HG03039 (cell line): ENCODE measurements at regions not wholly inside any gene's neighbourhood (a gene's known extent, or its start where the extent isn't known, plus 50 kb on each side); places are given as distances from the start of the nearest gene placed in this dataset.

Source experiments
- ATAC-seq: cut with Tn5 transposase; IDR thresholded peaks from one replicate; pipeline ENCODE4 v1.9.1; 2021; ENCODE audit warnings: mild to moderate bottlenecking, moderate library complexity; ENCODE audit not compliant: unreplicated experiment

DNA sequence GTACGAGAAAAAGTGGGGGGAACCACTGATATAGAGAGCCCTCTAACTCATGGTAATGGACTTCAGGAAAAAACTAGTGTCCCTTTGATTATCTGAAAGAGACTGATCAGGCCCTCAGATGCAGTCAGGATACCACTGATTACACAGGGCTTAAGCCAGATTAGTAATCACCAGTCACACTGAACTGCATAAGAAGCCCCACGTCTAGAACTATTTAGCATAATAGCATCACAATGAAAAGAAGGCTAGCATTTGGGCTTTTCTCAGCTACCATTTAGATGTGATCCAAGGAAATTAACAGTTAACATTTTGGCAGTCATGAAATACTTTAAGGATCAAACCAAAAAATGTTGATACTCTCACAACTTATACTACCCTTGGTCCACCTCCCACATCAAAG, 813.1 kb upstream of the POU3F3 start:
- no peak for ATAC-seq

DNA sequence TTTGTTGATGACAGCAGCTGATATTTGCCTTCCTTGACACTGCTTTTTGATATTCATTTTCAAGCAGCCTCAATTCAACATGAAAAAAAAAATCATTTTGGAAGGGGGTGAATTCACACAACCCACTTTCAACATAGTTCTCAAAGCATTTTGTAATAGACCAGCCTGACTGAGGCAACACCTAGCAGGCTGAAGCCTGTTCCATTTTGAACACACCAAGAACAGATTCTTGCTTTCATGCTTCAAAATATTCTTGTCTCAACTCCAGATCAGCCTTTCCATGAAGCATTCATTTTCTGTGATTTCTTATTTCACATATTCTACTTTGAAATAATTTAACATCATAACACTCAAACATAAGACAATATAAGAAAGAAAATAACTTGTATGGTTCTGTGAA, 812.6 kb upstream of the POU3F3 start:
- no peak for ATAC-seq

DNA sequence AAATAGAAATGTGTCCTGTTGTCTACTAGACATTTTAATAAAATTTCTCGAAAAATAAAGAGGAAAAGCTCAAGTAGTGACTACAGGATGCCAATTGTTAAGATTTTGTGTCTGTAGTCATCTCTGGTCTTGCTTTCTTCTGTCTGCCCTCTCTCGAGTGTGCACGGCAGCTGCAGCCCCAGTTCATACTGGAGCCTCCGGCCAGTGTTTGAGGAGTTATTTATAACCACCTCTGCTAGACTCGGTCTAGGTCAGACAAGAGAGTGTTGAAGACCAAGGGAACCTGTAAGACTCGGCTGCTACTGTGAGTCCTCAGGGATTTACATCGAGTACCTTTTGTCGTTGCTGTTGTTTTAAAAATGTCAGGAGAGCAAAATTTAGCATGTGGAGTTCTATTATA, 810.1 kb upstream of the POU3F3 start:
- no peak for ATAC-seq

DNA sequence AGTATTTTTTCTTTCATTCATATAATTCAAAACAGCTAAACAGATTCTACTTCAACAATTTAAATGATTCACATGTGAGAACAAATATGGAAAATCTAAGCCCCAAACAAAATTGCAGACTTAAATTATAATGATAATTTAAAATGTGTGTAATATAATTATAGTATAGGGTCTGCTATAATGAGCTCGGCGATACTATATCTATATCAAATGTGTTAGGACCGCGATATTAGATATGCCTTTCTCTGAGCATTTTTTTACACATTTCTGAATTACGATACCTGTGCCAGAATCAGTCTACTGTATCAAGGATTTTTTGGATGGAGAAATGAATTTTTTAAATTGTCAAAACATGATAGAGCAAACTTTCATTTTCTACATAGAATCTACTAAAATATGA, 808.8 kb upstream of the POU3F3 start:
- ATAC-seq, result no peak

DNA sequence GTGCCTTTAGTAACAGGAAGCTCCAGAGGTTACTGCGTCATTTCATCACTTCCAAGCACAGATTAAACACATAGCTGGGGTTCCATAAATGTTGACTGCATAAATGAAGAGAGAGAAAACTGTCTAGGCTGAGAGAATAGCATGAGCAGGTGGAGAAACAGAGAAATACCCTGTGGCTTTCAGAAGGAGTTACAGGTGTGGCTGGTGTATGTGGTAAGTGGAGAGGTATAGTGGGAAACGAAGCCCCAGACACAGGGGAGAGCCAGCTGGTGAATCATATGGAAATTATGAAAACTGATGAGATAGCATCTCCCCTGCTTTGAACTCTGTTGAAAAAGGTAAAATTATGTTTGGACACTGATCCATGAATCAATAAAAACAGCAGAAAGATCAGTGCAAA, 807.4 kb upstream of the POU3F3 start:
- ATAC-seq, result no peak

DNA sequence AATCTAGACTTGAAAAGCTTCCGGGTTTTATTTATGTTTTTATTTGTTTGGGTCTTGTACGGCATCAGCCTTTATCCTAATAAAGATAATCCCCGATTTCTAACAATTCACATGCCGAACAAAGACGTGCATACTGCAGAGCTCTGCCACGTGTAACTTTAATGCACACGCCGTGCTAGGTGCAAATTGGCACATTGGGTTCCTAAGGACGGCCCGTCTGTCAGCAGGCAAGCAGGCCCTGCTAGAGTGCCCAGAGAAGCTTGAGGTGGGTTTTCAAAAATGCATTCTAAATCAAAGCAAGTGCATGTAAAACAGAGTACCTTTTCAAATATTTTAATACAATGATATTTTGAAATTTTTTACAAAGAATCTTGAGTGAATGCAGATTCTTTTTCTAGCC, 806.4 kb upstream of the POU3F3 start:
- no peak for ATAC-seq

DNA sequence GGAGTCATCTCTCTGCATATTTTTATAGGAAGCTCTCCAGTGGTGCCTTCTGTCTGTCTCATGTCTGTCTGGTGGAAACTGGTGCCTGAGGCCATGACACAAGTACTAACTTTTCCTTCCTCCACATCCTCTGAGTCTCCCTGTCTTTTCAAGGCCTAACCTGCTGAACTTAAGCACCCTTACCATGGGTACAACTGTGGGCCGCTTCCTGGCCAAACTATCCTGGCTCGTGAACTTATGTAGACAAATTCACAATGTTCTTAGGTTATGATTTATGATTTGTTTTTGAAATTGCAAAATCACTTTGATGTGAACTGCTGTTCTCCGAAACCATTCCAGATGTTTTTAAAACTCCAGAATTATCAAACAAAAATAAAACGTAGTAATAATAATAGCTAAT, 804.5 kb upstream of the POU3F3 start:
- ATAC-seq, result no peak

DNA sequence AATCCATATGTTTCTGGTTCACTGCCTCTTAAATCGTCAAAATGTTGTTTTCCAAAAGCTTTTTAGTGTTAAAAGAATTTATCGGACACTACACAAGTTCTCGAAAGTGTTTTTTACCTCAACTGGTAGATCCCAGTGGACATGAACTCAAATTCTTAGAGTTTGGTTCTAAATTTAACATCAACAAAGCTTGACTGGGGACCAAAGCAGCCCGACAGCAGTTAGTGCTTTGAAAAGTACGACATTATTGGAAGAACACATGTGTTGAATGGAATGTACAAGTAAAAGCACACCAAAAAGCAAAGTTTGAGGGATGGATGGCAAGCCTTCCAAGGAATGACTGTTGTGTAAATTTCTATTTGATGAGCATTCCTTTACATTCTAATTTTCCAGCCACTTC, 803.9 kb upstream of the POU3F3 start:
- ATAC-seq, result no peak

DNA sequence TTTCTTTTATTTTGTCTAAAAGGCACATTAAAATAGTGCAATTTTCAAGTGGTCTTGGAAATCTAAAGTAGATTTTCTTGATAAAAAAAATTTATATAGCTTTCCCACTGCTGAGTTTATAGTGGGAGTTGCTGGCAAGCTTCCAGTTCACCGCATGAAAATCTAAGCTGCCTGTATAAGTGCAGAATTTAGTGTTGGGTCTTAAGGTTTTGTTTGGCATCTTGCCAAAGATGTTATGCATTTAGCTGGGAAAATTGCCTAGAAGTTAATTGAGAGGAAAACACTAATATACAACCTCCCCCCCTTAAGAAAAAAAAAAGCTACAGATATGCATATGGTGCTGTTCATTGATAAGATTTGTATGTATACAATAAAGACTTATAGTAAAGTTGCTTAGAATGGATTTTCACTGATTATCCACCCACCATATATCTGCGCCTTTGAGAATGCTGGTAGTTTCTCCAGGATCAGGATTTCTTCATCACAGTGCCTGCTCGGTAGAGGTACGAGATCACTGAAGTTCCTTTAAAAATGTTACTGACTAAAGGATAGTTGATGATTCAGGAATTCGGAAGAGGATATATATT, 803.2 kb upstream of the POU3F3 start:
- no peak for ATAC-seq

DNA sequence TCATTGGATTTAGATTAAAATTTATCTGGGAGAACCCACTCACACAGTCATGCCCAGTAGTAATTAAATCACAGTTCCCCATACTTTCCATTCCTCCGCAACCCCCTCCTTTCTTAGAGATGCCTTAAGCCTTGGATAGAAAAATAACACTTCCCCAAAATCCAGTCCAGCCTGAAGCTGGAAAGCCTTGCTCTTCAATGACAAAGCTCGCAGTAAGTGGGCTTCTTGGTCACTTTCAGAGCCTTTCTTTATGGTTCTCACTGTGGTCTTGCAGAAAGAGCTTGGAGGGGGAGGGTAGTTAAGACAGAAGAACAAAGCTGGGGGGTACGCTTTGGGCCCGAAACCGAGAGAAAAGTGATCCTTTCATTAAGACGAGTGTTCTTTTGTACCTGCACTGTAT, 802.1 kb upstream of the POU3F3 start:
- no peak for ATAC-seq

DNA sequence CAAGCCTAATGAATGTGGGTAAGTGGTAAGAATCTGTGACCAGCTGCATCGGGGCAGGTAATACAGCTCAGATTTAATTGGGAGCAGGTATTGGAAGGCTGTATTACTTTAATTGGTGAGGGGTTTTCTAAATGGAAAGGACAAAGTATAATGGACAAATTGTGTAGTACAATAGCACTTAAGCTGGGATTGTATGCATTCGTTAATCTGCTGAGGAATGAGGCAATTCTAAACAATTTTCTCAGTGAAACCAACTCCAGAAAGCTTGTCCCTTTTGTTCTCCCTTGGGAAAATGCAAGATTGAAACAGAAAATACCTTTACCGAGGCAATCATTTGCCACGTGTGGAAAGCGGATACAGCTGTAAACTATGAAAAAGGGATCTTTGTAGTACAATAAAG, 801.6 kb upstream of the POU3F3 start:
- ATAC-seq, result no peak

DNA sequence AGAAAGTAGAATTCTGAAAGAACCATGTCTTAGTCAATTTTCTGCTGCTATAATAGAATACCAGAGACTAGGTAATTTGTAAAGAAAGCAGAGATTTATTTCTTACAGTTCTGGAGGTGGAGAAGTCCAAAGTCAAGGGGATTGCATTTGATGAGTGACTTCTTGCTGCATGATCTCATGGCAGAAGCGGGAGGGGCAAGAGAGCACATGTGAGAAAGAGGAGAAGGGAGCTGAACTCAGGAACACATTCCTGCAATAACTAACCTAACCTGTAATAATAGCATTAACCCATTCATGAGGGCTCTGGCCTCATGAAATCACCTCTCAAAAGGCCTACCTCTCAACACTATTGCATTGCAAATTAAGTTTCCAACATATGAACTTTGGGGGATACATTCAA, 797.5 kb upstream of the POU3F3 start:
- no peak for ATAC-seq

DNA sequence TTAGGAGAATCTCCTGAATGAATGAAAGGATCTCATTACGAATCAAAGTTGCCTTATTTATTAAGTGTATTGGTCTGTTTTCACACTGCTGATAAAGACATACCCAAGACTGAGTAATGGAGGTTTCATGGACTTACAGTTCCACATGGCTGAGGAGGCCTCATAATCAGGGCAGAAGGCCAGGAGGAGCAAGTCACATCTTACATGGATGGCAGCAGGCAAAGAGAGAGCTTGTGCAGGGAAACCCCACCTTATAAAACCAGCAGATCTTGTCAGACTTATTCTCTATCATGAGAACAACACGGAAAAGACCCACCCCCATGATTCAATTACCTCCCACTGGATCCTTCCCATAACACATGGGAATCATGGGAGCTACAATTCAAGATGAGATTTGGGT, 785.2 kb upstream of the POU3F3 start:
- ATAC-seq, result no peak

DNA sequence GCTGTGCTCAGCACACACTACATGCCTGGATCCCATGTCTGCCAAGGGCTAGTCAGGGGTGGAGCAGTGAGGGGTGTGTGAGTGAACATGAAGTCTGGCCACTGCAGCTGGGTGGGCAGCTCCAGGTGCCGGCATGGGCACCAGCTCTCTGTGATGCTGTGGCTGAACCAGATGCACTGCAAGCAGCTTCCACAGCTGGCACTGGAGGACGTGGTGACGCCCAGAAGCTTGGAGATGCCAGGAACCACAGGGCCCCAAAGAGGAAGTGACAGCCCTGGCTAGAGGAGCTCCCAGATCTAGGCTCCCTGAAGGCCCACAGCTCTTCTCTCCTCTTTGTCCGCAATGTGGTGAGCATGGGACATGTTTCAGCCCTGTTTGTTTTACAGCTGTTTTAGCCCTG, 776.3 kb upstream of the POU3F3 start:
- ATAC-seq, result no peak

DNA sequence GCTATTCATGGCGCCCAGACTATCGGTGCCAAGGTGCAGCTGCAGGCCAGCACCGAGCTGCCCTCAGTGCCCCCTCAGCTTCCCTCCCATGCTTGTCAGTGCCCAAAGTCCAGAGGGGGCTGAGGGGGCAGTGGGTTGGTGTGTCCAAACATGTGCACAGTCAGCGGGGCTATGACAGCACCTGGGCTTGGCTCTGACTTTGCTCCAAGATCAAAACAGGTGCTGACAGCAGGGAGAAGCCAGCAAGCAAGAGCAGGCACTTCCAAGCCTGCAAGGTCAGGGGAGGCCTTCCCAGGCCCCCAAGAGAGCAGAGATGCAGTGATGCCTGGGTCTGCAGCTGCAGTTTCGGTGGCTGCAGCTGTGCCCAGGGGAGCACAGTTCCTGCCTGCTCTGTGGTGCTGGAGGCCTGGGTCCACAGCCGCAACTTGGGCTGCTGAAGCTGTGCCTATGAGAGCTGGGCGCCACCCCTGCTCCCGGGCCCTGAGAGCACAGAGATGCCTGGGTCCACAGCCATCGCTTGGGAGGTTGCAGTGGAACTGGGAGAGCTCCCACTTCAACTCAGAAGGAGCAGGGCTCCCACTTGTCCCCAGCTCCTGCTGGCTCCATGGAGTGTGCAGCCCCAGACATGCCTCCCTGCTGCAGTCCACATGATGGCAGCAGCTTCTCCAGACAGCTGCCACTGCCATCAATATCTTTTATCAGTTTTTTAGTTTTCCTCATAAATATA, 775.3 kb upstream of the POU3F3 start:
- ATAC-seq, result no peak

DNA sequence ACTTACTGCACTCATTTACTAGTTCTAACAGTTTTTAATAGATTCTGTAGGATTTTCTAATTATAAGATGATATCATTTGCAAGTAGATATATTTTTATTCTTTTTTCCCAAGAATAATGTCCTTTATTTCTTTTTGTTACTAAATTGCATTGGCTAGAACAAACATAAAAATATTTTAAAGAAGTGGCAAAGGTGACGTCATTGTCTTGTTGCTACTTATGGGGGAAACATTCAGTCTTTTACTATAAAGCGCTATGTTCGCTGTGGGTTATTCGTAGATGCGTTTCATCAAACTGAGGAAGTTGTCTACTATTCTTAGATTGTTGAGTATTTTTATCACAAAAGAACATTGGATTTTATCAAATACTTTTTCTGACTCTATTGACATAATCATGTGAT, 765.2 kb upstream of the POU3F3 start:
- no peak for ATAC-seq

DNA sequence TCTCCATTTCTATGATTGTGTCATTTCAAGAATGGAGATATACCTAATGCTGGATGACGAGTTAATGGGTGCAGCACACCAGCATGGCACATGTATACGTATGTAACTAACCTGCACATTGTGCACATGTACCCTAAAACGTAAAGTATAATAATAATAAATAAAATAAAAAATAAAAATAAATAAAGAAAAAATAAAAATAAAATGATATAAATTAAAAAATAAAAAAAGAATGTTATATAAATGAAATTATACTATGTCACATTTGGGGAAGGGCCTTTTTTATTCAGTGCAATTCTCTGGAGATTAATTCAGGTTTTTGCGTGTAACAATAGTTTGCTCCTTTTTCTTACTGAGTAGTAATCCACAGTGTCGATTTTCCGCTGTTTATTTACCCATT, 763.5 kb upstream of the POU3F3 start:
- ATAC-seq, result no peak

DNA sequence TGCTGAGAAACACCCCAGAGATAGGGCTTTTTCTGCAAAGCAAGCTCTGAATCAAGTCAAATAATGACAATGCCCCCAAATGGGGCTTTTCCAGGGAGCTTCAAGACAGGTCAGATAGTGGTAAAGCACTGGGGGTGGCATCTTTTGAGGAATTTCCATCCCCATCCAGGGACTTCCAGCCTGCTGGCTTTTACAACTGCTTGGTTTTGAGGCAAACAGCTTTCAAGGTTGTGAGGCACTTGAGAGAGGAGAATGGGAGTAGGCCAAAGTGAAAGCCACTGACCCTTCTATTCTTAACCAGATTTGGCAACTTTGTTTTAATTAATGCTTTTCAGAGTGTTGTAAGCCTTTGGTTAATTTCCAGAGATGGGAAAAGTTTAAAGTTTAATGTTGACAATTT, 762.0 kb upstream of the POU3F3 start:
- ATAC-seq, result no peak

DNA sequence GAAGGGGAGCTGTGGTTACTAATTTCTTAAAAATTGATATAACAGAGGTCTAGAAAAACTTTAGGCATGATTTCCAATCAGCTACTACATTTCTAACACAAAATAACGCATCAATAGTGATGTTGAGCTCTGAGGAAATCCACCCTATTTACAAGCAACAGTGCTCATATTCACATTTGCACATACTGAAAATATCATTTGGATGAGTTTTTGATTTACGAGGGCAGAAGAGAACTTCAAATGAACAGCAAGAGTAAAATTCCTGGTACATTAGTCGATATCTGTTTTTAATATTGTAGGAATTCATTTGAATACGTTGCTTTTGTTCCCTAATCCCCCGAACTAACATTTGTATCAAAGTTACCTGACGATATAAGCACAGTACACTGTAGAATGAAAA, 761.0 kb upstream of the POU3F3 start:
- ATAC-seq, result no peak

DNA sequence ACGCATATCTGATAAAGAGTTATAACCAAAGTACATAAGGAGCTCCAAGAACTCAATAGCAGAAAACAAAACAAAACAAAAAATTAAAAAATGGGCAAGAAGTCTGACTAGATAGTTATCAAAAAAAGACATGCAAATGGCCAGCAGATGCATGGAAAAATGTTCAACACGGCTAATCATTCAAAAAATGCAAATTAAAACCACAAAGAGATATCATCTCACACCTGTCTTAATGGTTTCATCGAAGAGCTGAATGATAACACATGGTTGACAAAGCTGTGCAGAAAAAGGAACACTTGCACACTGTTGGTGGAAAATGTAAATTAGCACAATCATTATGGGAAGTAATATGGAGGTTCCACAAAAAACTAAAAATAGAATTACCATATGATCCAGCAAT, 751.3 kb upstream of the POU3F3 start:
- no peak for ATAC-seq

DNA sequence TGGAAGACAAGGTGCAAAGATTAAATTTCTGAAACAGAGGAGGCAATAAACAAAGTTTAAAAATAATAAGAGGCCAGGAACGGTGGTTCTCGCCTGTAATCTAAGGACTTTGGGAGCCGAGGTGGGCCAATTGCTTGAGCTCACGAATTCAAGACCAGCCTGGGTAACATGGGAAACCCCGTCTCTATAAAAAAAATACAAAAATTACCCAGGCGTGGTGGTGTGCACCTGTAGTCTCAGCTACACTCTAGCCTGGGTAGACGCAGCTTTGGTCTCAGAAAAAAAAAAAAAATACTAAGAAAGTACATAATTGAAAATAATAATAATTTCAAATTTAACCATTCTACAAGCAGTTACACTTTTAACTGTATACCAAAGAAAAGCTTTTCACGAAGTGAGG, 744.6 kb upstream of the POU3F3 start:
- no peak for ATAC-seq

DNA sequence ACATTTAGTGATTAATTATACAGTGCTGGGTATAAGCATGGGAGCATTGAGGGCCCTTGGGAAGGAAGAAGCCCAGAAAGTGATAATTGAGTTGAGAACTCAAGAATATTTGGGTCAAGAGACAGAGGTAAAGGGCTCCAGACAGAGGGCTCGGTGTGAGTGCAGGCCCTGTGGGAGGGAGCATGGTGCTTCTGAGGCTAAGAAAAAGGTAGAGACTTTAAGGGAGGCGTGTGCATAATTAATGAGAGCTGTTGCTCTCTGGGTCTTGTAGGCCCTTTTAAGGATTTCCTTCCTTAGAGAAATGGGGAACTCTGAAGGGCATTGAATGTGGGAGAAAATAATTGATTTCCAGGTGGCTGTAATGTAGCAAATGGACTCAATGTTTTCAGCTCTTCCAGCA, 735.0 kb upstream of the POU3F3 start:
- ATAC-seq, result no peak

DNA sequence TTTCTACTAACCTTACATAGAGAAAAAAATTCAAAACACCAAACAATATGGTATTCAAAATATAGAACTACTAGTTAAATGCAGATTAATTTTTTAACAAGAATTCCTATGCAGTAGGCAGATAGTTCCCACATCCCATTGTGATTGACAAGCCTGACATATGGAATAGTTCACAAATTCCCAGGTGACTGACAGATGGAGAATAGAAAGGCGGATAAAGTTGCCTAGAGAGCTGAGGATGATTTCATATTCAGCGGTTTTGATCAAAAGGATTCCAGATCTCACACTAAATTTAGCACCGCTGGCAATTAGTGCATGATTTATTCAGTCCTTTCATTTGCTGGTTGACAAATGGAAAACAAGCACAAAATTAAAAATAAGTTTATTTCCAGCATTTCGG, 733.7 kb upstream of the POU3F3 start:
- ATAC-seq, result no peak
